HG03521 (cell line): ENCODE measurements at regions not wholly inside any gene's neighbourhood (a gene's known extent, or its start where the extent isn't known, plus 50 kb on each side); places are given as distances from the start of the nearest gene placed in this dataset.

ENCODE experiments used
- ATAC-seq: cut with Tn5 transposase; IDR thresholded peaks from one replicate; pipeline ENCODE4 v1.9.1; 2021; ENCODE audit warnings: mild to moderate bottlenecking, moderate library complexity; ENCODE audit not compliant: unreplicated experiment

DNA sequence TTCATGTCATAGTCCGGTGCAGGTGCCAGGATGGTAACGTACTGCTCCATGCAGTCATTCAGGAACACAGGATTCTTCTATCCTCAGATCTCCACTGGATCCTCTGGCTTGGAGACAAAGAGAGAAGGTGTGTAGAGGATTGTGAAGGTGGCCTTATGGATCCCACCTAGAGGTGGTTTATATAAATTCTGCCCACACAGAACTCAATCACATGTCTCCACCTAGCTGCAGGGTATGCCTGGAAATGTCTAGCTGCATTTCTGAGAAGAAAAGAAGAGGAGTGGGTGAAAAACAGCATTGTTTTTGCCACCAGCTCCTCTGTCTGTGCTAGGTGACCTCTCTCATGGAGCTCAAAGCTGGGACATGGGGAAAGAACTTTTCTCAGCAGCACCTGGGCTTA is 478.7 kb downstream of the PDCD6IP start:
- ATAC-seq: no peak

DNA sequence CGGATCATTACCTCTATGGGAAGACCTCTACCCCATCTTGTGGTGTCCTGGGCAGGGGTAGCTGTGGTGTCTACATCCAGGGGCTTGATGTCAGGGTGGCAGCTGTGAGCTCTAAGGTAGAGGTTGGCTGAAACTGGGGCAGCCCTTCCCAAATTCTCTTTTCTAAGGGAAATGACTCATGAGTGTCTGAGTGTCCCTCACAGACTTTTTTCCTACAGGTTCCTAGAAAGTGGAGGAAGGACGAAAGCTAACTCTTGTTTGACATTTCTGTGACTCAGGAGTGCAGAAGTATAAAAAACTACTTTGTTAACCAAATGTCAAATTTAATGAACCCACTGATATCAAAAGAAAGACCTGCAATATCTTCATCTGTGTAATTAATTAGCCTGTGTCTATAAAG is 481.5 kb downstream of the PDCD6IP start:
- no peak for ATAC-seq

DNA sequence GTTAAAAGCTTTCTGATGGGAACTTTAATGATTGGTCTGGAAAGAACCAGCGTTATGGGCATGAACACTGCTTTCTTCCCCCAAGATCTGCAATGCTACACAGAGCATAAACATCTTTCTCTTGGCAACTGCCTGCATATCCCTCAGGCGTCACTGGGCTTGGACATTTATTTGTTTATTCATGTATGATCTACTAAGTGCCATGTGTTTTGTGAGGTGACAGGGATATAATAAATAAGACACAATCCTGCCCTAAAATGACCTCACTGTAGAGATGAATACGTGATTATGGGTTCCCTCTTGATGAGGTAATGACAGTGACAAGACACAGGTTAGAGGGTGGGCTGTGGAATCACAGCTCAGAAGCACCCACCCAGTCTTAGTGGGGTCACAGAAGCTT is 485.3 kb downstream of the PDCD6IP start:
- ATAC-seq: no peak

DNA sequence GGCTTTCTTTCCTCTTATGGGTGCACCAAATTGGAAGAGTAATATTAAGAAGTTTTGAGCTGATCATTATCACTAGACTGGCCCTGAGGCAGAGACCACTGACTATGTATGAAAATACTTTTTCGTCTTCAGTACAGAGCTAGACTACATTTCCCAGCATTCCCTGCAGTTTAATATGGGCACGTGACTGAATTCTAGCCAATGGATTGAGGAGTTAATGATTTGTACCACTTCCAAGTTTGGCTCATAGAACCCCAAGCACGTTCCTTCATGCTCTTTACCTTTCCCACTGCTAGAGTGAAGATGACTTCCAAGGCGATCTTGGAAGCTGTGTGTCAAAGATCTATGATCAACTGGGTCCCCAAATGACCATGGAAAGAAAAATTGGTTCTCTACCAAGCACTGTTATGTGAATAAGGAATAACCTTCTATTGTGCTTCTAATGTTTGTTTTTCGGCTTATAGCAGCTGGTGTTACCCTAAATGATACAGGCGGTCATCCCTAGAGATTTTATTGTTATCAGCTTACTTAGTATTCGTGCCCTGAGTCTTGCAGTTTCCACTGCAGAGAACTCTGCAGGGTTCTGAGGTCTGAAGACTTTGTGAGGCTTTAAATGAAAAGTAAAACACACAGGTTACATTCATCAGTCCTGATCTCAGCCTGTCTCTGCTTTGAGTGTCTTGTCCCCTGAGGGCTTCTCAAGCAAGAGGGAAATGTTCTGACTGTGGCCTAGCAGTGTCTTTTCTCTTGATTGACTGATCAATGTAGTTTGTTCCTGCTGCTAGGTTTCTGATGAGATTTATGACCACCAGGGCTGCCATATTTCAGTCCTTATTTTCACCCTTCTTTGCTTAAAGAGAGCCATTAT is 486.8 kb downstream of the PDCD6IP start:
- no peak for ATAC-seq

DNA sequence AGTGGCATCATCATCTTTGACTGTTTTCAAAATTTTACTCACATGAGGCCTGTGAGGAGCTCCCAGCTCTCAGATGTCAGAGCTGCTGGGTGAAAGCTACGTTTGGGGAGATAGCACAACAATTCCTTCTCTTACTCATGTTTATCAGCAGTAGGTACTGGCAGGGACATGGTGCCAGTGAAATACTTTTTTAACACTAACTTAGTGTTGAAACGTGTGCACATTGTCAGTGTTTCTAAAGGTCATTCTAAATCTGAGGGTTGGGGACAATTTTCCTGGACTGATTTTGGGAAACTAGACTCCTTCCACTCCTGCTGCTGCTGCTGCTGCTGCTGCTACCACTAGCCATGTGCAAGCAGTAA is 487.4 kb downstream of the PDCD6IP start:
- no peak for ATAC-seq

DNA sequence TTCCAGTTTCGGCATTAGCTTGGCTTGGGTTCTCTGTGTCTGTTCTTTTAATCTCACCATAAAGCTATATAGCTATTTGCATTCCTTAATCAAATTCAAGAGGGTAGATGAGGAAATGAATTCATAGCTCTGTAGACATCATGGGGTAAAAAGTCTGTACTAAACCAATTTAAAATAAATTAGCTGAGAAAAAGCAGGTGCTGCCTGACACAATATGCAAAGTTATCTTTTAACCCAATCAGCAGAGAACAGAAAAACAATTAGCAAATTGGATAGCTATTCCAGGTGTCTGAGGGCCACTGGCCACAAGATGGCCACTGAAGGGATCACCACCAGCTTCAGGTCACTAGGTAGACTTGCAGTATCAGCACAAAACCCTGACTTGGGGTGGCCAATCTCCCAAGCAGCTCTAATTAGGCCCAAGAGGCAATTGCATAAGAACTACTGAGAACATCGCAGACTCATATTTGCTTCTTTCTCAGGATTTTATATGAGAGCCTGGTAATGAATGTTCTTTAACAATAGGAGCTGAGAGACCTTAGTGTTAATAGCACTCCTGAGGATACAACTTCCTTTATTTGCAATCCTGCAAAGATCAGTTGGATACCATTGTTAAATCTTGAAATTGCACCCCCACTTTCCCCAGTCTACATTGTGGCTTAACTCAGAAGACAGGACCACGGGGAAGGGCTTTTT is 494.3 kb downstream of the PDCD6IP start:
- ATAC-seq: no peak

DNA sequence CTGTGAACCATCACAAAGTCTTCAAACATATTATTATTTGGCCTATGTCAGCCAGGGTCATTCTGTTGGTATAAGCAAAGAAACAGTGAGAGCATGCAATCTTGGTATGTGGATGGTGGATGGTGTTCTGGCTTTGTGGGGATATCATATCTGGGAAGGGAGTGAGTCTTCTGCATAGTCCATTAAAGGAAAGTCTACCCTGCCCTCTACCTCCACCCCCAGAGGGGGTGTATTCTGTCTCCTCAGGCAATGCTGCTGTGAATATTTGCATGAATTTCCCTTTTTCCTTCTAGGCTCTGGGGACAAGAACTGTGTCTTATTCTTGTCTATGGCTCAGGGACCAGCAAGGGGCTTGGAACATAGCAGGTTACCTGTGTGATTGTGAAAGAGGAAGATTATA is 495.8 kb downstream of the PDCD6IP start:
- no peak for ATAC-seq

DNA sequence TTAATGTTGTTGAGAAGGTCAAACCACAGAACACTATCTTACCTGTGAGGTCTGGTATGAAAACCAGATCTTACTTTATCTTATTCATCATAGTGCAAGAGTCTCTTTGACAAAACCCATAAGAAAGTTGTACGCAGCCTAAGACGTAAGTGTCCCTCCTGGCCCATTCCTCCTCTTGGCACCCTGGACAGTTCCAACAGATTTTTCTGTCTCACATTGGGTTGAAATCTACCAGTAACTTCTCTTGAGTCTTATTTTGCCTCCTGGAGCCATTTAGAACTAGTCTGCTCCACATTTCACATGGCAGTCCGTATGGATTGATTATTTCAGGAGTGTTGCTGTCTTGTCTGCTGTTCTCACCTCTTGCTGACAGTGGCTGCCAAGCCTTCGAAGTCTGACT is 498.4 kb downstream of the PDCD6IP start:
- no peak for ATAC-seq

DNA sequence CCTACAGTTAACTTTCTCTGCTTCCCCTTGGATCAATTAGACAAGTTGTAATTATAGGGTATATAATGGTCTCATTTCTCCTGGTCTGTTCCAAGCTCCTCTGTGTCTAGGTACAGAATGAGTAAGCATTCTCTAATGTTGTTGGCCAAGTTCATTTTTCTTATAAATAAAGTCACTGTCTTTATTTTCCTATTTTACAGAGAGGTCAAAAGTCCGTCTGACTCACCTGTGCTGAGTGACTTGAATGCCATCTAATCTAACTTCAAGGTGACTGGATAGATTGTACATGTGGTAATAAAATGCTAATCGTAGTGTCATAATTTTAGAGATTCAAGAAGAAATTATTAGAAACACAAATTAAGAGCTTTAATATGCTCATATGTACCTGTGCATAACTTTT is 500.2 kb downstream of the PDCD6IP start:
- no peak for ATAC-seq

DNA sequence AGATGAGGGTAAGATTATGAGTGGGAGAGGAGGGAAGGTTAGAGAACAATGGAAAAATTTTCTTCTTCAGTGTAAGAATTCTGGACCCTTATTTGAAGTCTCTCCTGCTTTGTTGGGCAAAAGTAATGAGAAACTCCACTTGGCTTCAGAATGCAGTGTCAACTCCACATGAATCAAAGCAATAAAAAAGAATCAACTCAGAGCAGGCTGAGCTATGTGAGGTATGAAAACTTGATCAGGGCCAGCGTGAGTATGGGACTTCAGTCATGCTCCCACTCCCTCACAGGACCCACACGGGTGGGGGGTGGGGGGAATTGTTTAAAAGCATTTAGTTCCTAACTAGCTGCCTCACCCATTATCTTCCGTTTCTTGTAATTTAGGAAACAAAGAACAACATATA is 502.2 kb downstream of the PDCD6IP start:
- no peak for ATAC-seq

DNA sequence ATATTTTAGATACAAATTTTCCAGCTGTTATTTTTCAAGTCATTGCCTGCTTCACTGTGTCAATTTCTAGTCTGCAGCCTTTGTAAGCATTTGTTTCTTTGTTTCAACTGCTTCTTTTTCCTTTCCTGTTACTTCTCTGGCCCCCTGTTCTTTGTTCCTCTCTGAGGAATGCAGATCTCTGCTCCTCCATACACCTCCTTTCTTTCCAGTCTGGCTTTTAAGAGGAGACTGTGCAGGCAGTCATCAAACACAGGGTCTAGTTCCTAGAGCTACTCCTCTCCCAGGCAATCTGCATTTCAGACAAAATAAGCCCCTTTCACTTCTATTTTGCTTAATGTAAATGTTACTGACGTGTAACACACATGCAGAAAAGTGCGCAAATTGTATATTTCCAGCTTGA is 502.9 kb downstream of the PDCD6IP start:
- ATAC-seq: no peak

DNA sequence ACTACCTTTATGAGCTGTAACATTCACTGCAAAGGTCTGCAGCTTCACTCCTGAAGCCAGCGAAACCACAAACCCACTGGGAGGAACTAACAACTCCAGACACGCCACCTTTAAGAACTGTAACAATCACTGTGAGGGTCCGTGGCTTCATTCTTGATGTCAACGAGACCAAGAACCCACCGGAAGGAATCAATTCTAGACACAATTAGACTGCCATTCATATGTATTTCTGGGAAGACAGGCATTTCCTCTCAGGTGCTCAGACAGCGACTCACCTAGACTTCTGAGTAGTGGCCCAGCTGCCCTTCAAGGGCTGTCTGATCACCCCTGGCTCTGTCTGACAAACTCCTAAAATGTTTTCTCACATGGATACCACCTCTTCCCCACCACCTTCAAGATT is 506.8 kb downstream of the PDCD6IP start:
- no peak for ATAC-seq

DNA sequence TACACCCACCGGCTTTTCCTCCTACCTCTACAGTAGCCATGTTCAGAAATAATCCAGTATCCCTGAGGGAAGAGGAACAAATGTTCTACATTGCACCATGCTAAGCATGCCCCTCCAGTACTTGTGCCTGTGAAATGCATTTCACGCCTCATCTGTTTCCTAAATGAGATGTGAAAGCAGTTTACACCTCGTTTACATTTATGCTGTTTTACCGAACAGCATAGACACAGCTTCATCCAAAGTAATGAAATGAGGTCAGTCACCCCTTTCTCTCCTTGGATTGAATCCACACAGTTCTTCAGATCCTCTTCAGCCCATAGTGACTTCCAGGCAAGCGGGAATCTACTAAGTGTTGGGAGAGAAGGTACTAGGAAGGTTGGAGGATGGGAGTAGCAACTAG is 514.3 kb downstream of the PDCD6IP start:
- no peak for ATAC-seq

DNA sequence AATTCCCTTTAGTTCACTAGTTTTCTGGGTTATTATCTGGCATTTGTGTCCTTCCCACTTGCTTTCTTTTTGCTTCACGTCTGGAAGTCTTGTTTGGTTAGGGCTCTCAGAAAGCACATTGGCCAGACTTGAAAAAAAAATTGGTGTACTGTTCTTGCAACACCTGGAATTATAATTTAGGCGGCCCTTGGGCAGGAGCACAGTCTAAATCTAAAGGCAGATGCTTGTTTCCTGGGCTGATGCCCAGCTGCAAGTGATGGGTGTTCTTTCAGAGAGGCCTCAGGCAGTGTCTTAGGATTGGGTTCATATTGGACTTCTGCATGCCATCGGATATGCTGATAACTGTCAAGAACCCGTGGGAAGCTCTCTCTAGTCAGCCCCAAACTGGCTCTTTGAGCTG is 521.5 kb downstream of the PDCD6IP start:
- ATAC-seq: no peak

DNA sequence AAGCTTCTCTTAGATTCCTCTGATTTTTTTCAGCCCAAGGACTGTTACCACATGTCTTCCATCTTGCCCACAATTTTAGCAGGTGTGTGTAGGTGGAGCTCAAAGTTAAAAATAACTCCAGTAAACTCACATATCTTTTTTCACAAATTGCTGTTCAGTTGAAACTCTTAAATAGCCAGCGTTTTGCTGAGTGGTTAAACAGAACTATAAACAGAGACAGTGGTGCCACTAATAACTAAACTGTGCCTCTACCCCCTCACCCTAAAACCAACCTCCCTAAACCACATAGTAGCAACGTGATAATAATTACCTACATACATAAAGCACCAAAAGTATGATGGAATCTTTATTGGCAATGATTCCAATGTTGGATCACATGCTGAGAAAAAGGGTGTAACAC is 525.1 kb downstream of the PDCD6IP start:
- ATAC-seq: no peak

DNA sequence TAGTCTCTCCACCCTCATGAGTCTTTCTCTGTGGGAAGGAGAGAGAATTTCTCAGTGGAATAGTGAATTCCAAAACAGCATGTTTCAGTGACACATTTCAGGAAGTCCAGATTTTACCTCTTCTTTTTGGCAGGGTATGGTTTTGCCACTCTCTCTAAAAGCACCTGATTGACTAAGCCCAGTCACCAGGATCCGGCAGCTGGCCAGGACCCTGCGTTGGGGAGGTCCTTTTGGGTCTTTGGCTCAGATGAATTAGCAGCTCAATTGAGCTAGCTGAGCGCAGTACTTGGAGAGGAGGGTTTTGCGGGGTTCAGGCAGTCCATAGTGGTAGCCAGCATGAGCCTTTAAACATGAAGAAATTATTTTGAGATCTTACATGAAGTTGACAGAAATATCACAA is 548.2 kb downstream of the PDCD6IP start:
- ATAC-seq: no peak

DNA sequence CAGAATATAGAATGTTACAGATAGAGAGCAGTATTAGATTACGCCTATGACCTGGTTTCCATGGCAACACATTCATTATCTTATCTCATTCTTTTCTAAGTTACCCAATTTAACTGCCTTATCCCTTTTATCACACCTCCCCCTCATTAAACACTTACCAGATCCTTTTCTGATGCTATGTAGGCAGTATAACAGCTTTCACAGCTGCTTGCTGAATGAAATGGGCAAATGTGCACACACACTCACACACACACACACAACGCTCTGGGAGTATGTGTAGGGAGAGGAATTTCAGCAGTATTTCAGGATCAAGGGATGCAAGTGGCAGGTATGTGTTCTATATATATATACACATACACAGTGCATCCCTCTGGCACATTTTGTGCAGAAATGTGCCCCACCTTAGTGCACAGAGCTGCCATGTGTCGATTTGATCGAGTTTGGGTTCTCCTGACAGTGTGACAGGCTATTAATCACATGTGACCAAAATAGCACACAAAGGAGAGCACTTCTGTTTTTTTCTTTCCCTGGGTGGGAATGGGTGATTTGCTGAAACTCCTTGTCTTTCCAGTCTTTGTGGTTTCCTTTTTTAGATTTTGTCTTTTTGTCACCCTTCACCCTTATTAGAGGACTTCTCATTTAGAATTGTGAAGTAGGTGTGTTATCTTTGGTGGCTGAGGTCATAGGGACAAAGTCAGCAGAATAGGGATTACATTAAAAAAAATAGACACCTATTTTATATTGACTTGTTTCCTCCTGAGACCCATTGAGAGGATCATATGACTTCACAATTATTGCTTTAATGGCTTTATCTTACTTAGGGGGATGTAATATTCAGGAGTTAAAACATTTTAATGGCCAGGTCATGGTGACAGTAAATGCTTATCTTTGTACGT is 553.7 kb downstream of the PDCD6IP start:
- ATAC-seq: no peak

DNA sequence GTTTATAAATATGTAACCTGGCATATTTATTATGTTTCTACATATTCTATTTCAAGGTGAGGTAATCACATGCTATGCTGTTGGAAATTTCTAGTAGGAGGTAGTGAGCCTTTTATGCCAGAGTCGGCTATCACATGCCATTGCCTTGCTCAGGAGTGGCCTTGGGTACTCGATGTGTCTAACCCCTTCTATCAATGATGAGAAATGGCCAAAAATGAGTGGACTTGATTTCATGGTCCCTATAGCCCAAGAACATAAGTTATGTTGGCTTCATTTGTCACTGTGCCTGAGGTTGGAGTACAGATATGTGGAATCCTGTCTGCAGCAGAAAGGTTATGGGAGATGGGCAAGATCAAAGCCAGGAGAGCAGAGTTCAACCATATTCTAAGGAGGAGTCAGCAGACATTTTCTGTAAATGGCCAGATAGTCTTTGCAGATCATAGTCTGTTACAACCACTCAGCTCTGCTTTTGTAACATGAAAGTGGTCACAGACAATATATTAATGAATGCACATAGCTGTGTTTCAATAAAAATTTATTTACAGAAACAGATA is 554.4 kb downstream of the PDCD6IP start:
- no peak for ATAC-seq

DNA sequence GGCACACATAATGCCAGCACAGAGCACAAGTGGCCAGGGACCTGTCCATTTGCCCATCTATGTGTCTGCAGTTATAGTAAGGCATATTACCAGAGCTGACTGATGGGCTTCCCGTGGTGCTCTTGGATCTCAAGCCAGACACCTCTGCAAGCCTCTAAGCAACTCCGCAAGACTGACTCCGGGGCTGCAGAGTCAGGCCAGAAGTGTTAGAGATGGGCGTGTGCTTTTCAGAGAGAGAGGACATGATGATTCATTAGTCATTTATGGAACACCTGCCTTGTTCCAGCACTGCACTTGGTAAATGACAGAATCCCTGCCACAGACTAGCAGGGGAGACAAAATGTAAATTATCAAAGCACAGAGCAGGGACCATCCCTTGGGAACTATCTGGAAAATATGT is 559.0 kb downstream of the PDCD6IP start:
- no peak for ATAC-seq

DNA sequence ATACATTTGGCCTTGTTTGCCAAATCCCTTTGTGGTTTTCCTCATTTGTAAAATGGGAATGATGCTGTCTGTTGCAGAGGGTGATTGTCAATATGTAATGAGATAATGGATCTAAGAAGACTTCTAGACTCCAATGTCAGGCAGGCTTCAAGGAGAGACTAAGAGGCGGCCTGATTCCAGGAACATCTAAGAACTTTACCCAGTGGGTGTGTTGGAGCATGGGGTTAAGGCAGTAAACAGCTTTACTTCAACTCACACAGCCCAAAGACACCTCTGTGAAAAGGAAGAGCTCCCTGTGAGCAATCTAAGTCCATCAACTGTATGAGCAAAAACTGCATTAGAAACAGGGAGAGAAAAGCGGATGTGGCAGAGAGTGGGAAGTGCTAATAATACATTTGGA is 560.6 kb downstream of the PDCD6IP start:
- no peak for ATAC-seq

DNA sequence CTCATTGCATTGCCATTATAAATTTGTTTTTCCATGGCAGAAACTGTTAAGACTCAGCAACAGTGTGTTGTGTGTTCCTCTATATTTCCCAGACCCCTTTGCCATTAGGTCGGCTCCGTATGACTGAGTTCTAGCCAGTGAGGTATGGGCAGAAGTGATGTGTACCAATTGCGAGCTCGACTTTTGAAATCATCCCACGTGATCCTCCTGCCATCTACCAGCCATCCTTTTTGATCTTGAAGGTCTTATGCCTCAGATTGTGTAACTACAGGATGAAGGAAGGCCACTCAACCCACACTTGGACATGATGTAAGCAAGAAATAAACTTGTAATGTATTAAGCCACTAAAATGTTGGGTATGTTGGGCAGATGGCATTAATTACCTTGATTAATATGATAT is 562.3 kb downstream of the PDCD6IP start:
- ATAC-seq: no peak
